Skeletal muscle cell (primary cell): ENCODE measurements at regions not wholly inside any gene's neighbourhood (a gene's known extent, or its start where the extent isn't known, plus 50 kb on each side); places are given as distances from the start of the nearest gene placed in this dataset.

Experiments
- DNase-seq: peaks from one replicate; pipeline ENCODE4 v3.0.0-alpha.2; 2010; ENCODE audit warnings: low read depth
- H3K4me3 ChIP-seq: 2 replicates; pipeline ENCODE4 v1.5.1; 2011; ENCODE audit warnings: low read depth, mild to moderate bottlenecking, control low read depth, low read length, moderate library complexity

- no peak overlapping the region for H3K4me3 ChIP-seq
- DNase-seq, result no peak
Observed at GRCh38 chr15:93449798-93450197, 360.8 kb upstream of the RGMA start.

DNA sequence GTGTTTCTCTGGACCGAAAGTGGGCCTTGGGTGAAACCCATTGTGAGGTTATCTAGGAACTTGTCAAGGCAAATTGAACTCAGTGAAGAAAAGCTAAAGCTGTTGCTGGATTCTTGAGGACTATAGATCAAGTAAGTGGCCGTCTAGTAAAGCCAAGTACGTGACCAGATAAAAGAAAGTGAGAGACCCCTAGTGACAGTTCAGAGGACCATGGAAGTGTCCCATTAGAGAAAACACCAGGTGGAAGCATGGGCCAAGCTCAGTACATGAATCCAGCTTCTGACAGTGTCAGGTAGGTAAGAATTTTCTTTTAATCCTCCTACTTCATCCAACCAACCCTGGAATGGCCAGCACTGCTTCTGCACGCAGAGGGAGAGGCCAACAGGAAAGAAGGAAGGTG is 349.3 kb upstream of the RGMA start:
- H3K4me3 ChIP-seq, result no peak overlapping the region
- no peak for DNase-seq

DNA sequence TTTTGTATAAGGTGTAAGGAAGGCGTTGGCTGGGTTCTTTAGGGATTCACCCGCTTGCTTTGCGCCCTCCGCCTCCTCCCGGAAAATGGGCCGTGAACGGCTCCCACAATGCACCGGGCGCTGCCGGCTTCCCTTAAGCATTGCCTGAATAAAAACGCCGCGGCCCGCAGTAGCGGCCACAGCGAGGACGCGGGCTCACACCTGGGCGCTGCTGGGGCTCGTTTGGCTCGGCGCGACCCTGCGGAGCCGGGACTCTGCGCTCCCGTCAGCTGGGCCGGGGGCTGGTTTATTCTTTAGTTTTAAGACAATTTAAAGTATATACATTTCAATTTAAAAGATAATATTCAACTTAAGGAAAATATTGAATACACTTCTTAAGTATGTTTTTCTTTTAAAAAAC is 343.5 kb upstream of the RGMA start:
- no peak for DNase-seq
- no peak overlapping the region for H3K4me3 ChIP-seq

GRCh38 chr15:93428807-93429351 is 339.9 kb upstream of the RGMA start:
- DNase-seq, result no peak

DNA sequence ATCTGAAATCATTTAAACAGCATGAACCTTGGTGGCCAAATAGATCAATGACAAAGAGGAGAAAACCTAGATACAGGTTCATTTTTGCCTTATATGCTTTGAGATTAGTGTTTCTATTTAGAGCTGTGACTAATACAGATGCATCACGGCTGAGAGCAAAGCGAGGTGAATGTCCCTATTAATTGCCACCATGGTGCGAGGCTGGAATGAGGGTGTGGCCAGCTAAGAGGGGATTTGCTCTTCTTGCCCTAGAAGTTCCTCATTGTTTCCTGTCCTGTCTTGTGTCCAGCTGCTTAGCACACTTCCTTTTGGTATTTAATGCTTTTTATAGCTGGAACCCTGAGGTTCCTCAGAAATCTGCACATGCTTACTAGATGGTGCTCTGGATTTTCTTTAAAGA is 339.1 kb upstream of the RGMA start:
- no peak for DNase-seq
- no peak overlapping the region for H3K4me3 ChIP-seq

More at GRCh38 chr15:93428807-93429351, 339.9 kb upstream of the RGMA start:
- H3K4me3 ChIP-seq, result no peak overlapping the region

DNA sequence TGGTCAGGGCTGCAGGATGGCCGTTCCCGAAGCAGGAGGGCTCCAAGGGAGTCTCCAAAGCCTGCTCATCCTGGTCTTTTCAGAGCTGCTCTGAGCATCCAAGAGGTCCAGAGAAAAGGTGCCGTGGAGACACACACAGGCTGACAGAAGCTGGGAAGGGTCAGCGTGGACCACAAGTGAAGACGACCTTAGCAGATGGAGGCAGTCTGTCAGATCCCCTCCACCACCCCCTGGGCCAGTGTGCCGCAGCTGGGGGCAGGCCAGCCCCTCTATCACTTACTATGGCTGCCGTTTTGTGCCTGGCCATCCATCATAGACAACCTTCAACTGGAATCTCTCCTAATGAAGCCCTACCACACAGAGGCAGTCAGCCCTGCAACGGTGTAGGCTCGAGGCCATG is 335.1 kb upstream of the RGMA start:
- no peak overlapping the region for H3K4me3 ChIP-seq
- no peak for DNase-seq

DNA sequence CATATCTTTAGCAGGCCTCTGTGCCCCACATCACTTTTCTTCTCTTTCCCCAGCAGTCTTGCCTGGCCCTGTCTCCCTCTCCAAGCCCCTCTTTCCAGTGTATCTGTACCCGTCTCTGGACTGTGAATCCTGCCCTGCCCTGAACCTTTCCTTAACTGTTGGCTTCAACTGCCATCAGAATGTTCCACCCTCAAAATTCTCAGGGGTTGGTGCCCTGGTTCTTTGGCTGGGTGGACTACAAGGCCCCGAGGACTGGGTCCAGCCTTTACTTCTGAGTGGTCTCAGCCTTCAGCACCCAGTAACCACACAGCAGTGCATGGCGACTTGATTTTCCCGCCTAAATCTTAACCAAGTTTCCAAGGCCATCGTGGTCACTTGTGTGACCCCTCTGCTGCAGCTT is 333.5 kb upstream of the RGMA start:
- DNase-seq, result no peak
- no peak overlapping the region for H3K4me3 ChIP-seq

- DNase-seq, result no peak
- H3K4me3 ChIP-seq, result no peak overlapping the region
Observed at GRCh38 chr15:93420477-93420876, 331.5 kb upstream of the RGMA start.

DNA sequence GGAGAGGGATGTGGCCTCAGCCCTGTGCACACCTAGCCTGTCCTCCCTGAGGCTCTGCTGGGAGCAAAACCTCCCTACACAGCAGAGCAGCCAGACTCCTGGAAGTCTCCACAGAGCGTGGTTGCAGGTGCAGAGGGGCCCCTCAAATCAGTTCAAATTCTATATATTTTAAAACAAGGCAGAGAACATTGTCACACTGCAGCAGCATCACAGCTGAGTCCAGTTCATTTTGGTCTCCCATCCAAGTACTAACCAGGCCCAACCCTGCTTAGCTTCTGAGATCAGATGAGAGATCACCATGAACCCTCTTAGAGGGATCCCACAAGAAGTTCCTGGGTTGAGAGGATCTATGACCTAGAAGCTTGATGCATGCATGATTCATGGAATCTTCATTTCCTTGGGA is 331.0 kb upstream of the RGMA start:
- no peak for DNase-seq
- no peak overlapping the region for H3K4me3 ChIP-seq

DNA sequence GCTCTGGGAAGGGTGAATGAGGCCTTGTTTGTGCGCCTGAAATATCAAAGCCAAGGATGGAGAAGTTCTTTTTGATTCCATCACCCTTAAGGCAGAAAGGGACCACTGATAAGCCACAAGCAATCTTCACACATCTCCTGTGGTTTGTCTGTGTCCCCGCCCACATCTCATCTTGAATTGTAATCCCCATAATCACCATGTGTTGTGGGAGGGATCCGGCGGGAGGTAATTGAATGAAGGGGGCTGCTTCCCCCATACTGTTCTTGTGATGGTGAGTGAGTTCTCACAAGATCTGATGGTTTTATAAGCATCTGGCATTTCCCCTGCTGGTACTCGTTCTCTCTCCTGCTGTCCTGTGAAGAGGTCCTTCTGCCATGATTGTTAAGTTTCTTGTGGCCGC is 329.6 kb upstream of the RGMA start:
- DNase-seq, result no peak
- no peak overlapping the region for H3K4me3 ChIP-seq

- no peak overlapping the region for H3K4me3 ChIP-seq
- DNase-seq, result no peak
Observed at GRCh38 chr15:93417631-93418030, 328.6 kb upstream of the RGMA start.

GRCh38 chr15:93417156-93417555 is 328.1 kb upstream of the RGMA start:
- DNase-seq, result no peak
- H3K4me3 ChIP-seq, result no peak overlapping the region

DNA sequence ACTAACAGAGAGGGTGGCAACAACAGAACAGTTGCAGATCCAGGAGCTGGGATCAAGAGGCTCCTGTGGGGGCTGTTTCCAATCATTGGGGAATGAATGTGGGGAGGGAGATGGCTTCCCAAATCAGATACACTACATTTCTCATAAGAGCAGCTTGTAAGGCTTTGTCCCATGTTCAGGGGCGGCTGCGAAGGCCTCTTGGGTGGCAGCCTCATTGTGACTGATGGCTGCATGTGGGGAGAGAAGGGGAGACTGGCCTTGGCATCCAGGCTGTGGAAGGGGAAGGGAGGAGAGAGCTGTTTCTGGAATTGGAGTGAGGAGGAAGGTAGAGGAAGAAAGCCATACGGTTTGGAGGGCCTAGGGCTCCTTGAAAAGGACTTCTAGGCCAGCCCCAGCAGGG is 326.6 kb upstream of the RGMA start:
- no peak for DNase-seq
- no peak overlapping the region for H3K4me3 ChIP-seq

DNA sequence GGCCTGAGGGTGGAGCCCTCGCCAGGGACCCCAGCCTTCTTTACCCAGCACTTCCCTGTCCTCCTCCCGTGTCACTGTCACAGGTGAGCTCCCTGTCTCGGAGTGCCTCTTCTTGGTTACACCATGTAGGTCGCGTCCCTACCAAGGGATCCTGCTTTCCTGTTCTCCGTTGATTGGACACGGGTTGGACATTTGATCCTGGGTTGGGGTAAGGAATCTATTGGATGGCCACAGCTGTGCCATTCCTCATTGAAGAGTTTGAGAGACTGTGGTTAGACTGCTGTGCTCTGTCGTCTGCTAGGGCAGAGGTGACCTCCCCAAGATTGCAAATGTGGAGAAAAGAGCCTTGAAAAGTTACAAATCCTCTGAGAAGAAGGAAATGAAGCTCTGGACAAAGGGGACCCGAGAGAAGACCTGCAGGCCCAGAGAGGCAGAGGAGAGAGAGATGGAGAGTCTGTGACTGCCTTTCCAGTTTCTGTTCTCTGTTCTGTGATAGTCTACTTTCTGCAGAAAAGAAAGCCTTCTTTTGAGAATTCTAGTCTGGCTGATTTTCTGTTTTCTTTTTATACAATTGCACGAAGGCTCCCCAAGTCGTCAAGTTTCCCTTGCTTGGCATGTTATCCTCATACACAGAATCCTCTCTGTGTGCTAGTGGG is 325.7 kb upstream of the RGMA start:
- no peak for DNase-seq

GRCh38 chr15:93413745-93414144 is 324.7 kb upstream of the RGMA start:
- DNase-seq, result no peak
- no peak overlapping the region for H3K4me3 ChIP-seq

More for the DNA sequence above, 325.7 kb upstream of the RGMA start:
- no peak overlapping the region for H3K4me3 ChIP-seq

GRCh38 chr15:93399121-93399520 is 310.1 kb upstream of the RGMA start:
- no peak for DNase-seq
- H3K4me3 ChIP-seq, result no peak overlapping the region

GRCh38 chr15:93389211-93389610 is 300.2 kb upstream of the RGMA start:
- DNase-seq, result no peak
- H3K4me3 ChIP-seq, result no peak overlapping the region

- DNase-seq, result no peak
- H3K4me3 ChIP-seq, result no peak overlapping the region
Observed at GRCh38 chr15:93384886-93385285, 295.9 kb upstream of the RGMA start.

DNA sequence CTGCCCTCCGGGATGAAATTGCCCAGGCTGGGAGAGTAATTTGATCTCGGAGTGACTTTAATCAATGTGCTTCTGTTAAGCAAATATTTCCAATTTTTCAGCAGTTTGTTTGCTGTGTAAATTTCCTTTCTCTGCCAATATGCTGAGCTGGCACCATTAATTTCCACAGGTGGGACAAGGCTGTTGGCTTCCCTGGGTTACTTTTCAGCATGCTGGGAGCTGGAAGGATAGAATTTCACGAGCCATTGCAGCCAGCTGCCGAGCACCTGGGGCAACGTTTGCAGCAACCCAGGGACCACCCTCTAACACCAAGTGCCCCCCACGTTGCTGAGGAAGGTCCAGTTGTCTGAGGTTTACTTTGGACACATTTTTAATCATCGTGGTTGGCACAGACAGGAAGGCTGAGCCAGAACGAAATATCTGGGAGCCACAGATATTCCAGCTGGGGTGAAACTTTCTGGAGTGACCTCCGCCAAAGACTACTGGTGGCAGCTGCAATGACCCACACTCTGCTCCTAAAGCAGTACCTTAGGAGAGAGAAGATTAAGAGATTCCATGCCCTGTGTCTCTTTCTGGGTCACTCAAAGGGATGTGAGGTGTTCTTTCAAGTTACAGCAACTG is 293.3 kb upstream of the RGMA start:
- H3K4me3 ChIP-seq, result no peak overlapping the region
- no peak for DNase-seq

DNA sequence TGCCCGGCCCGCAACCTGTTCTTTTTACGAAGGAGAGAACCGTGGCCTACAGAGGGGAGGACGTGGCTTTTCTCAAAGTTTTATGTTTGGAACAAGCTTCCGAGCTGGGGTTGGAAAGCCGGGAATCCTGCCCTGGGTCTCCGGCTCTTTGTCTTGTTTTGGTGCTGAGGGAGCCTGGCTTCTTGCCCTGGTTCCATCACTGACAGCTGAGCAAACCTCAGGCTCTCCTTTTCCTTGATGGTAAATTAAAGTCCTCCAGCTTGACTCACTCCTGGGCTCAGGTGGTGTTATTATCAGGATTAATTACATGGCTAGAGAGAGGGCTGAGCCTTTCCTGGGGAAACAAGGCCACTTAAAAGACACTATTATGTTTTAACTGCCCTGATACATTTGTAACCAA is 289.5 kb upstream of the RGMA start:
- no peak overlapping the region for H3K4me3 ChIP-seq
- DNase-seq, result no peak

- no peak overlapping the region for H3K4me3 ChIP-seq
- DNase-seq, result no peak
Observed at GRCh38 chr15:93372865-93373223, 283.8 kb upstream of the RGMA start.
